Prostate gland (tissue), 2 donors: ENCODE measurements at regions not wholly inside any gene's neighbourhood (a gene's known extent, or its start where the extent isn't known, plus 50 kb on each side); places are given as distances from the start of the nearest gene placed in this dataset.

Experiments used
- DNase-seq: peaks from one replicate; pipeline ENCODE4 v3.0.0-alpha.2; 2019; ENCODE audit warnings: low spot score
- H3K27ac ChIP-seq, 2 donors: fragments of 200-600 bp; sonication (generic); 2 replicates each; pipeline ENCODE4 v1.5.1; 2017 to 2019
- H3K27me3 ChIP-seq: fragments of 200-600 bp; sonication (generic); replicated peaks from 2 replicates; pipeline ENCODE4 v1.5.1; 2019; ENCODE audit not compliant: insufficient read depth
- H3K36me3 ChIP-seq, 2 donors: fragments of 200-600 bp; sonication (generic); 1 replicate in 1 of 2; 2 replicates in 1 of 2; pipeline versions ENCODE4 v1.5.1 to v1.8.1; 2017 to 2019
- H3K4me1 ChIP-seq: fragments of 200-600 bp; sonication (generic); replicated peaks from 2 replicates; pipeline ENCODE4 v1.5.1; 2019
- H3K4me3 ChIP-seq, 2 donors: fragments of 200-600 bp; sonication (generic); 2 replicates each; pipeline ENCODE4 v1.5.1; 2017 to 2019
- H3K9me3 ChIP-seq: fragments of 200-600 bp; sonication (generic); 2 replicates; pipeline ENCODE4 v1.5.1; 2017
- CTCF ChIP-seq, 4 experiments: fragments of 200-600 bp in 2 of 4; fragments of 450-650 bp in 2 of 4; sonication (generic) in 2 of 4; IDR thresholded peaks; 1 replicate in 3 of 4; 2 replicates in 1 of 4; pipeline ENCODE4 v1.5.1; 2016 to 2019; ENCODE audit warnings: antibody characterized with exemption in 4 of 4, mild to moderate bottlenecking in 2 of 4, moderate library complexity in 2 of 4
- POLR2A ChIP-seq: fragments of 450-650 bp; IDR thresholded peaks from one replicate; pipeline ENCODE4 v1.6.1; 2016; ENCODE audit warnings: antibody characterized with exemption, mild to moderate bottlenecking
- POLR2AphosphoS5 ChIP-seq: sonication (generic); formaldehyde crosslinking; IDR thresholded peaks from one replicate; pipeline ENCODE4 v1.6.1; 2017; ENCODE audit warnings: antibody characterized with exemption
- WGBS: methylation state at CpG from one replicate; pipeline ENCODE4 v1.1.5; 2018; 5-methylcytosine and 5-hydroxymethylcytosine counted together
- intact Hi-C: fragments of 100-400 bp; cut with DNase I; formaldehyde crosslinking; loops from one replicate; pipeline ENCODE4 v1.14.2; 2022

DNA sequence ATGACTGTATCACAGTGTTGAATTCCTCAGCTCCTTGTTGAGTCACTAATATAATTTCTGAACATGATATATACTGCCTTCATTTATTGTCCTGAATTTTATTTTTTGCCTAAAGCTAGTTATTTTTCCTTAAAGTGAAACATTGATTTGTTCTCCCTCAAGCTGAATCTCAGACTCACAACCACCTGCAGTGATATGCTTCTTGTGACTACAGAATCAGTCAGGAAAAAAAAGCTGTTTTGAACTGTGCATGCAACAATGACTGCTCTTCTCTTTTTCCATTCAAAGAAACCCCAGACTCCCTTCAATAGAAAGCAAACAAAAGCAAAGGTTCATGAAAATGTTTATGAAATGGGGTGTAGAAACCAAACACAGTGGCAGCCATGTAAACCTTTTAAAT lies 470.2 kb upstream of the CHD1 start:
- Histone ChIP-seq H3K27me3 (no peaks in the 10 kb centered on the region), H3K4me1 (no peaks in the 10 kb centered on the region), H3K4me3 (no peak overlapping the region), H3K27ac (no peak overlapping the region), H3K36me3 (no peaks in the 10 kb centered on the region), H3K9me3 (no peaks in the 10 kb centered on the region)
- no peak for DNase-seq
- intact Hi-C loops, result no loop called here
- TF ChIP-seq CTCF (IDR thresholded peaks at IDR 0.05) (no peak), POLR2A (no peak), POLR2AphosphoS5 (no peak)

DNA sequence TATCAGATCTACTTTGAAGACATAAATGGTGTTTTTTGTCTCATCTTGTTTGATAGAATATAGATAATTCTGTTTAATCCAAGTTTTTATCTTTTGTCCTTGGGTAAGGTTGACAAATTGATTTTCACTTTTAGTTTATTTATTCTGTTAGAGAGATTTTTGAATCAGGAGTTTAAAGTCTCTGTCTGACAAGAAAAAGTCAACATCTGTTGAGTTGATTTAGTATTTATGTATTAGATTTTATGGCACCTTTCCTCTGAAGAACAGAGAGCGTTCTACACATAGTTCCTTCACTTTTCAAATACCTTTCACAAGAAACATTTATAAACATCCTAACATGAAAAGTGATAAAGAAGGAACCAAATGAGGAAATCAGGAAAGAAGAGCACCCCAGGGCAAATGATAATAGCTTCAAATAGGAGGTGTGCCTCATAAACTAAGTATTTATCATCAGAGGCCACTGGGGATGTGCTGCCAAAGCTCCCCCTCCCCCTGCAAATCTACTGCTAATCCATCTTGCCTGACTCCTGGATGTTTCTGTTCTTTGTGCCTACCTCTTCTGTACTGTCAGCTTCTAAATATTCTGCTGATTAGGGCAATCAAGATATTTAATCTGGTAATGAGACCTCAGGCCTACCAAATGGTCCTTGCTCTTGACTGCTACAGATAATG lies 457.7 kb upstream of the CHD1 start:
- Histone ChIP-seq H3K27me3 (no peaks in the 10 kb centered on the region), H3K4me3 (no peak overlapping the region), H3K4me1 (no peaks in the 10 kb centered on the region), H3K9me3 (no peaks in the 10 kb centered on the region), H3K27ac (no peak overlapping the region), H3K36me3 (no peaks in the 10 kb centered on the region)
- intact Hi-C loops, result no loop called here
- DNase-seq, result no peak
- 29% methylated on average over 1 of the region's 1 CpG for WGBS
- TF ChIP-seq POLR2AphosphoS5 (no peak), POLR2A (no peak), CTCF (IDR thresholded peaks at IDR 0.05) (no peak)

- TF ChIP-seq CTCF (IDR thresholded peaks at IDR 0.05) (no peak), POLR2A (no peak), POLR2AphosphoS5 (no peak)
- Histone ChIP-seq H3K27me3 (no peaks in the 10 kb centered on the region), H3K27ac (no peak overlapping the region), H3K4me3 (no peak overlapping the region), H3K4me1 (no peaks in the 10 kb centered on the region), H3K36me3 (no peaks in the 10 kb centered on the region), H3K9me3 (no peaks in the 10 kb centered on the region)
- WGBS, result 71% methylated on average over 4 of the region's 4 CpGs
- intact Hi-C loops, result no loop called here
- no peak for DNase-seq
These were observed 450.4 kb upstream of the CHD1 start for GRCh38 chr5:99379187-99379586.

- Histone ChIP-seq H3K36me3 (no peaks in the 10 kb centered on the region), H3K27me3 (no peaks in the 10 kb centered on the region), H3K4me1 (no peaks in the 10 kb centered on the region), H3K4me3 (no peak overlapping the region), H3K27ac (no peak overlapping the region), H3K9me3 (no peaks in the 10 kb centered on the region)
- 52% methylated on average over 2 of the region's 2 CpGs for WGBS
- intact Hi-C loops, result no loop called here
- no peak for DNase-seq
- TF ChIP-seq POLR2A (no peak), POLR2AphosphoS5 (no peak), CTCF (IDR thresholded peaks at IDR 0.05) (no peak)
These were observed 449.6 kb upstream of the CHD1 start for GRCh38 chr5:99378443-99378842.

DNA sequence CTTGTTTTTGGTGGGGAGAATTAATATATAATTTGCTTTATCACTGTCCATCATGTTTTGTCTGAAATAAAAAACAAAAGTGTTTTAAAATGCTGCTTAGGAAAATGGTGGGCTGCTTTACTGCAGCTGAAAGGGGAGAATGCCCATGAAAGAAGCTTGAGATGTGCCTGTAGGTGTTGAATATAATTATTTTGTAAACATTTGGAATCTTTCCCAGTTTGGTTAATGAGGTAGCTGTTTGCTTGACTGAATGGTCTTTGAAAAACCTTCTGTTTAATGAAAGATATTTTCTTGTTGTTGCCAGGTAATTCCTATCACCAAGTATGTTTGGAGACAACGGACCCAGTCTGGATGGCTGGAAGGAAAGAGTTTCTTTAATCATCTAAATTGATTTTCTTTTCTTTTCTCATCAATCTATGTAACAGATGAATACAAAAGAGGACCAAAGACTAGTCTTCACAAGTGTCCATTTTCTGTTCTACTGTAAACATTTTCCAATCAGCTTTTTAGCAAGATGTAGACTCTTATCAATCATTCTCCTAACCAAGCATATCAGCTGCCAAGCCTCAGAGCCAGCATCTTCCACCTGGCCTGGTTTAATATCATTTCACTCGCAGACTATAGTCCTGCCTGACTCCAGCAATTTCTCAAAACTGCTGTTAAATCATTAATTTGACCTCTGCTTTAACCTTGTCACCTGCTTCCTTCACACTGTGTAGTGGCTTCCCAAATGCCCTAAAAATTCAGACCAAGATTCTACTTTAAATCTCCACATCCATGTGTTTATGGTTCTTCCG lies 441.2 kb upstream of the CHD1 start:
- no peak for TF ChIP-seq POLR2A
- no peak for TF ChIP-seq POLR2AphosphoS5
- intact Hi-C loops, result no loop called here
- H3K9me3 ChIP-seq, result no peaks in the 10 kb centered on the region
- DNase-seq, result no peak
- H3K4me1 ChIP-seq, result no peaks in the 10 kb centered on the region
- no peaks in the 10 kb centered on the region for H3K27me3 ChIP-seq
- WGBS, result 71% methylated on average over 3 of the region's 3 CpGs
- no peaks in the 10 kb centered on the region for H3K36me3 ChIP-seq
- no peak overlapping the region for H3K4me3 ChIP-seq
- H3K27ac ChIP-seq, result no peak overlapping the region
